NB4 (cell line): ENCODE measurements at regions not wholly inside any gene's neighbourhood (a gene's known extent, or its start where the extent isn't known, plus 50 kb on each side); places are given as distances from the start of the nearest gene placed in this dataset.

ENCODE experiments used
- CTCF ChIP-seq: IDR thresholded peaks from one replicate; pipeline ENCODE4 v1.5.1; 2012; ENCODE audit warnings: low read depth, low read length
- MYC ChIP-seq: IDR thresholded peaks from 2 replicates; pipeline ENCODE4 v1.6.1; 2011; ENCODE audit warnings: low read depth, low read length
- POLR2A ChIP-seq: IDR thresholded peaks from 2 replicates; pipeline ENCODE4 v1.6.1; 2011; ENCODE audit warnings: mild to moderate bottlenecking; ENCODE audit not compliant: insufficient read length; ENCODE audit errors: extremely low read depth

- TF ChIP-seq POLR2A, result no peak
- TF ChIP-seq CTCF, result no peak
- no peak for TF ChIP-seq MYC
These were observed 240.0 kb upstream of the GBE1 start for GRCh38 chr3:82001276-82001923.
